HCT116 (cell line): ENCODE measurements at regions not wholly inside any gene's neighbourhood (a gene's known extent, or its start where the extent isn't known, plus 50 kb on each side); places are given as distances from the start of the nearest gene placed in this dataset.

Source experiments
- ATAC-seq: fragments of 200-7000 bp; cut with Tn5 transposase; 2 replicates; pipeline ENCODE4 v1.9.1; 2020; ENCODE audit warnings: mild to moderate bottlenecking, moderate library complexity
- BruUV-seq: library from RNA; stranded (reverse); fragments of 400-500 nt; replicated peaks from 2 replicates; lab custom pipeline; 2021; lab: Mats Ljungman, UMichigan
- CTCF ChIA-PET: fragments of 300-600 bp; sonication (Branson Sonifier 250); formaldehyde crosslinking; loops from one replicate; lab custom pipeline; 2021; ENCODE audit warnings: antibody characterized with exemption; lab: Charles Lee
- POLR2A ChIA-PET: fragments of 300-600, 350-600 bp; sonication (Branson Sonifier 250); formaldehyde crosslinking; loops from one replicate; lab custom pipeline; 2021; ENCODE audit warnings: antibody characterized with exemption; lab: Charles Lee
- RAD21 ChIA-PET, 2 experiments: fragments of 300-600 bp; sonication (Branson Sonifier 250); formaldehyde crosslinking; loops; one replicate each; lab custom pipeline; 2023; ENCODE audit warnings: low total read pairs in 2 of 2; ENCODE audit not compliant: uncharacterized antibody in 2 of 2, unreplicated experiment in 2 of 2, low non-redundant PET in 1 of 2; lab: Charles Lee
- DNase-seq: peaks from one replicate; pipeline ENCODE4 v3.0.0-alpha.2; 2010; ENCODE audit warnings: low read depth, low spot score
- H2AFZ ChIP-seq: fragments of 200-600 bp; shearing (Covaris generic), sonication (generic); 2 replicates; pipeline ENCODE4 v1.6.1; 2017; ENCODE audit warnings: low read depth, mixed run types, mixed read lengths, antibody characterized with exemption, low read length; ENCODE audit not compliant: poor library complexity, severe bottlenecking
- H3K27ac ChIP-seq: 2 replicates; pipeline ENCODE4 v1.5.1; 2012; ENCODE audit warnings: low read depth, low read length
- H3K27me3 ChIP-seq: fragments of 200-600 bp; sonication (generic); 2 replicates; pipeline ENCODE4 v1.6.1; 2016; ENCODE audit warnings: mixed run types, low read length, mixed read lengths; ENCODE audit not compliant: insufficient read depth
- H3K36me3 ChIP-seq, 2 experiments: fragments of 200-500 bp in 1 of 2; fragments of 200-600 bp in 1 of 2; sonication (Bioruptor generic) in 1 of 2; sonication (generic) in 1 of 2; 2 replicates each; pipeline versions ENCODE4 v1.5.1 to v1.6.1; 2014 to 2016; ENCODE audit warnings: low read length in 2 of 2, inconsistent platforms in 1 of 2, mixed read lengths in 1 of 2, mixed run types in 1 of 2; ENCODE audit not compliant: insufficient read depth in 2 of 2, control insufficient read depth in 1 of 2
- H3K4me1 ChIP-seq, 2 experiments: fragments of 200-600 bp in 1 of 2; sonication (generic) in 1 of 2; 2 replicates each; pipeline versions ENCODE4 v1.5.1 to v1.6.1; 2012 to 2017; ENCODE audit warnings: low read length in 2 of 2, inconsistent platforms in 1 of 2, mild to moderate bottlenecking in 1 of 2, mixed read lengths in 1 of 2, mixed run types in 1 of 2, moderate library complexity in 1 of 2; ENCODE audit not compliant: insufficient read depth in 2 of 2, control insufficient read depth in 1 of 2
- H3K4me2 ChIP-seq: fragments of 200-600 bp; sonication (generic); 2 replicates; pipeline ENCODE4 v1.6.1; 2017; ENCODE audit warnings: mixed run types, low read length, mixed read lengths
- H3K4me3 ChIP-seq, 2 experiments: fragments of 200-600 bp in 1 of 2; sonication (generic) in 1 of 2; replicated peaks in 1 of 2; 2 replicates each; pipeline ENCODE4 v1.5.1; 2011 to 2016; ENCODE audit warnings: low read length in 2 of 2, control low read depth in 1 of 2, low read depth in 1 of 2, mild to moderate bottlenecking in 1 of 2, mixed read lengths in 1 of 2, mixed run types in 1 of 2
- H3K79me2 ChIP-seq: fragments of 200-600 bp; sonication (generic); 2 replicates; pipeline ENCODE4 v1.6.1; 2017; ENCODE audit warnings: mild to moderate bottlenecking, mixed run types, low read length, moderate library complexity, mixed read lengths; ENCODE audit not compliant: insufficient read depth
- H3K9ac ChIP-seq: fragments of 200-600 bp; sonication (generic); 2 replicates; pipeline ENCODE4 v1.6.1; 2016; ENCODE audit warnings: low read length, mixed read lengths
- H3K9me2 ChIP-seq: fragments of 200-600 bp; sonication (generic), shearing (Covaris generic); 2 replicates; pipeline ENCODE4 v1.6.1; 2017; ENCODE audit warnings: mixed run types, mild to moderate bottlenecking, moderate library complexity; ENCODE audit not compliant: insufficient read depth
- H3K9me3 ChIP-seq, 2 experiments: fragments of 200-500 bp in 1 of 2; fragments of 200-600 bp in 1 of 2; sonication (Bioruptor generic) in 1 of 2; sonication (generic) in 1 of 2; 2 replicates each; pipeline ENCODE4 v1.6.1; 2014 to 2017; ENCODE audit warnings: low read length in 2 of 2, mixed read lengths in 2 of 2, inconsistent platforms in 1 of 2, low read depth in 1 of 2, mild to moderate bottlenecking in 1 of 2, mixed run types in 1 of 2, moderate library complexity in 1 of 2; ENCODE audit not compliant: control insufficient read depth in 1 of 2, insufficient read depth in 1 of 2
- H4K20me1 ChIP-seq: fragments of 200-600 bp; sonication (generic), shearing (Covaris generic); 2 replicates; pipeline ENCODE4 v1.6.1; 2017; ENCODE audit warnings: mixed run types, mild to moderate bottlenecking, moderate library complexity; ENCODE audit not compliant: insufficient read depth
- CEBPB ChIP-seq: IDR thresholded peaks from 2 replicates; pipeline ENCODE4 v1.6.1; 2012; ENCODE audit warnings: low read depth
- EZH2phosphoT487 ChIP-seq: fragments of 200-600 bp; IDR thresholded peaks from 2 replicates; pipeline ENCODE4 v1.6.1; 2018; ENCODE audit warnings: antibody characterized with exemption, borderline replicate concordance
- JUND ChIP-seq: IDR thresholded peaks from 2 replicates; pipeline ENCODE4 v1.6.1; 2012
- POLR2A ChIP-seq: IDR thresholded peaks from 2 replicates; pipeline ENCODE4 v1.7.0; 2011; ENCODE audit warnings: borderline replicate concordance; ENCODE audit not compliant: insufficient read depth, insufficient read length; ENCODE audit errors: extremely low read depth
- RAD21 ChIP-seq: IDR thresholded peaks from 2 replicates; pipeline ENCODE4 v1.6.1; 2012; ENCODE audit warnings: low read depth, mild to moderate bottlenecking
- TCF7L2 ChIP-seq: IDR thresholded peaks from 2 replicates; pipeline ENCODE4 v1.7.0; 2011; ENCODE audit warnings: borderline replicate concordance, inconsistent platforms; ENCODE audit not compliant: insufficient read depth, insufficient read length; ENCODE audit errors: extremely low read depth
- intact Hi-C: fragments of 100-400 bp; cut with micrococcal nuclease; formaldehyde crosslinking; loops from 2 replicates; pipeline ENCODE4 v1.10.0; 2022

GRCh38 chr14:71698673-71699072 is 233.6 kb upstream of the RGS6 start:
- no peak overlapping the region for H3K4me2 ChIP-seq
- H3K9me3 ChIP-seq: no peaks in the 10 kb centered on the region
- H2AFZ ChIP-seq: no peak overlapping the region
- ATAC-seq: no peak
- ChIA-PET RAD21 (no interaction called here), POLR2A (no interaction called here), CTCF (no interaction called here)
- no peaks in the 10 kb centered on the region for H3K79me2 ChIP-seq
- no peak overlapping the region for H3K4me3 ChIP-seq
- no peaks in the 10 kb centered on the region for H3K9me2 ChIP-seq
- H3K4me1 ChIP-seq: no peaks in the 10 kb centered on the region
- no peaks in the 10 kb centered on the region for H3K36me3 ChIP-seq
- no peak overlapping the region for H3K27ac ChIP-seq
- no peak for DNase-seq
- TF ChIP-seq CEBPB (no peak), POLR2A (no peak), JUND (no peak), RAD21 (no peak)
- H3K9ac ChIP-seq: no peak overlapping the region
- H3K27me3 ChIP-seq: no peaks in the 10 kb centered on the region
- no TSS peak for BruUV-seq
- H4K20me1 ChIP-seq: no peaks in the 10 kb centered on the region
- intact Hi-C loops: no loop called here

- ChIA-PET RAD21 (no interaction called here), POLR2A (no interaction called here), CTCF (no interaction called here)
- Histone ChIP-seq H3K4me2 (no peak overlapping the region), H3K27ac (no peak overlapping the region), H4K20me1 (no peaks in the 10 kb centered on the region), H2AFZ (no peak overlapping the region), H3K9me3 (no peaks in the 10 kb centered on the region), H3K4me1 (no peaks in the 10 kb centered on the region), H3K27me3 (no peaks in the 10 kb centered on the region), H3K79me2 (no peaks in the 10 kb centered on the region), H3K36me3 (no peaks in the 10 kb centered on the region), H3K9me2 (no peaks in the 10 kb centered on the region), H3K9ac (no peak overlapping the region), H3K4me3 (no peak overlapping the region)
- DNase-seq (no peak), ATAC-seq (no peak)
- no peak for TF ChIP-seq EZH2phosphoT487
- TF ChIP-seq POLR2A: no peak
- TF ChIP-seq TCF7L2: no peak
- no peak for TF ChIP-seq CEBPB
- no TSS peak for BruUV-seq
- intact Hi-C loops: no loop called here
Observed at GRCh38 chr14:71701990-71702389, 230.2 kb upstream of the RGS6 start.
